HG02763 (cell line): ENCODE measurements at regions not wholly inside any gene's neighbourhood (a gene's known extent, or its start where the extent isn't known, plus 50 kb on each side); places are given as distances from the start of the nearest gene placed in this dataset.

Experiments
- ATAC-seq: cut with Tn5 transposase; IDR thresholded peaks from one replicate; pipeline ENCODE4 v1.9.1; 2021; ENCODE audit warnings: mild to moderate bottlenecking, moderate library complexity; ENCODE audit not compliant: unreplicated experiment

GRCh38 chrX:38886112-38886511 is 84.9 kb downstream of the MID1IP1 start:
- no peak for ATAC-seq

- no peak for ATAC-seq
These were observed 86.0 kb downstream of the MID1IP1 start for GRCh38 chrX:38887222-38887621.

GRCh38 chrX:38890326-38890725 is 89.1 kb downstream of the MID1IP1 start:
- no peak for ATAC-seq

GRCh38 chrX:38890963-38891362 is 89.7 kb downstream of the MID1IP1 start:
- no peak for ATAC-seq

- peak; percentile 89 for ATAC-seq
These were observed 90.6 kb downstream of the MID1IP1 start for GRCh38 chrX:38891641-38892413.

GRCh38 chrX:38893441-38893840 is 92.2 kb downstream of the MID1IP1 start:
- no peak for ATAC-seq

- no peak for ATAC-seq
These were observed 94.5 kb downstream of the MID1IP1 start for GRCh38 chrX:38895775-38896174.

- ATAC-seq = no peak
These were observed 95.6 kb downstream of the MID1IP1 start for GRCh38 chrX:38896724-38897298.

- no peak for ATAC-seq
These were observed 97.0 kb downstream of the MID1IP1 start for GRCh38 chrX:38898261-38898660.

- ATAC-seq = no peak
These were observed 98.4 kb downstream of the MID1IP1 start for GRCh38 chrX:38899650-38900049.

- no peak for ATAC-seq
These were observed 99.5 kb downstream of the MID1IP1 start for GRCh38 chrX:38900719-38901118.

GRCh38 chrX:38902972-38903492 is 101.8 kb downstream of the MID1IP1 start:
- no peak for ATAC-seq

- ATAC-seq = no peak
These were observed 115.5 kb downstream of the MID1IP1 start for GRCh38 chrX:38916801-38917200.

GRCh38 chrX:38917954-38918353 is 116.7 kb downstream of the MID1IP1 start:
- no peak for ATAC-seq

GRCh38 chrX:38919202-38919601 is 117.9 kb downstream of the MID1IP1 start:
- no peak for ATAC-seq

GRCh38 chrX:38919853-38920528 is 118.7 kb downstream of the MID1IP1 start:
- ATAC-seq = no peak

GRCh38 chrX:38923451-38923969 is 122.3 kb downstream of the MID1IP1 start:
- ATAC-seq = peak; percentile 49

GRCh38 chrX:38927592-38927991 is 126.3 kb downstream of the MID1IP1 start:
- ATAC-seq = no peak

GRCh38 chrX:38929966-38930421 is 128.7 kb downstream of the MID1IP1 start:
- ATAC-seq = no peak

- ATAC-seq = no peak
These were observed 129.2 kb downstream of the MID1IP1 start for GRCh38 chrX:38930474-38930873.

GRCh38 chrX:38935561-38935960 is 134.3 kb downstream of the MID1IP1 start:
- ATAC-seq = no peak
